Activated naive CD8-positive, alpha-beta T cell treated with anti-CD3 and anti-CD28 coated beads, Interleukin-2, amount 10 ng/mL, durations not matched to agents 7 days and 5 days (primary cell): ENCODE measurements at regions not wholly inside any gene's neighbourhood (a gene's known extent, or its start where the extent isn't known, plus 50 kb on each side); places are given as distances from the start of the nearest gene placed in this dataset.

Experiments used
- ATAC-seq: fragments of 150-1000 bp; cut with Tn5 transposase; one replicate; pipeline ENCODE4 v1.10.0; 2021; ENCODE audit warnings: low read depth, moderate library complexity
- POLR2A ChIA-PET: fragments of 350-600 bp; sonication (Branson Sonifier 250); formaldehyde crosslinking; loops from one replicate; lab custom pipeline; 2021; ENCODE audit warnings: antibody characterized with exemption; lab: Charles Lee
- DNase-seq: peaks from one replicate; pipeline ENCODE4 v3.0.0; 2021
- H3K27ac Mint-ChIP-seq: one replicate; pipeline ENCODE4 v1.8.0; 2022; ENCODE audit warnings: mild to moderate bottlenecking, mixed read lengths
- H3K27me3 Mint-ChIP-seq: one replicate; pipeline ENCODE4 v1.8.0; 2022; ENCODE audit warnings: mild to moderate bottlenecking, moderate library complexity, mixed read lengths
- H3K36me3 Mint-ChIP-seq: one replicate; pipeline ENCODE4 v1.8.0; 2021; ENCODE audit warnings: mild to moderate bottlenecking, mixed read lengths
- H3K4me1 Mint-ChIP-seq: one replicate; pipeline ENCODE4 v1.8.0; 2021; ENCODE audit warnings: mixed read lengths
- H3K4me3 Mint-ChIP-seq: one replicate; pipeline ENCODE4 v1.8.0; 2022; ENCODE audit warnings: mild to moderate bottlenecking, moderate library complexity, mixed read lengths
- H3K9me3 Mint-ChIP-seq: one replicate; pipeline ENCODE4 v1.8.0; 2021; ENCODE audit warnings: mixed read lengths

DNA sequence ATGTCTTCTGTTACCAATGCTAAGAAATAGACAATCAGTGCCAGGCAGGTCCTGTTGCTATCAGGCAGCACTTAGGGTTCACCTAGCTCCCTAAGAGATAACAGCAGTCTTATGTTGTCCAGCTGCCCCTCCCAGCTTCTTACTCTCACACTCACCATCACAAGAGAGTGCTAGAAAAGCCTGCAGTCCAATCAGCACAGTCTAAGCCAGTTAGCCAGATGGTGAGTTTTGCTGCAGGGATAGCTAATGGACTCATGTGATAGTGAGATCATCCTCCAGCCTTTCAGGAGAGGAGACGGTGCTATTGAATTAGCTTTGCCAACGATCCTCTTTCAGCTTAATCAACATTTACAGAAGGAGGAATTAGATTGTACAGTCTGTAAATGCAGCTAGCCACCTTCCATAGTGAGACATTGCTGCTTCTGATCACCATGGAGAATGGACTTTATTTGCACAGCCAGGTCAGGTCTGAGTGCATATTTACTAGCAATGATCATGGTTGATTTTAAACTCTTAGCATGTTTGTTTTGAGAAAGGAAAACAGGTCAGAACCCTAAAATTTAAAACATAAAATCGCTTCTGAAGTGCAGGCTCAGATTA, 438.3 kb downstream of the CENPC start:
- no peaks in the 10 kb centered on the region for H3K36me3 Mint-ChIP-seq
- H3K4me3 Mint-ChIP-seq: no peak overlapping the region
- DNase-seq: no peak
- POLR2A ChIA-PET: no interaction called here
- no peaks in the 10 kb centered on the region for H3K4me1 Mint-ChIP-seq
- H3K27me3 Mint-ChIP-seq: no peaks in the 10 kb centered on the region
- no peak overlapping the region for H3K27ac Mint-ChIP-seq
- no peak for ATAC-seq
- peaks cover 1% of the 10 kb centered on the region for H3K9me3 Mint-ChIP-seq

DNA sequence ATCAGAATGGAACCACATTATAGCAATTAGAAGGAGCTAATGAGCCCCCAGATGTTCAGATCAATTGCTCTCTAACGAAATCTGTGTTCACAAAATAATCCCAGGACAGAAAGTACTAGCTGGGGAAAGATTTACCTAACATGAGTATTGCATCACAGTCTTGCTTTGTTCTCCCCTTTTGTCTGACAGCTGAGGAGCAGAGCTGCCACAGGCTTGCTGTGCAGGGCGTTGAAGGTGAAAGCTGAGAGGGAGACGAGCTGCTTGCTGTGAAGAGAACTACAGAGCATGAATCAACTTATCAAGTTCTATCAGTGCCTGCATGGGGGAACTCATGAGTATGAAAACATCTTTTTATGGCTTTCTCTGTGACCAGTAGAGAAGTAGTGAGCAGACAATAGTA, 441.2 kb downstream of the CENPC start:
- Mint-ChIP-seq H3K4me3 (no peak overlapping the region), H3K36me3 (no peaks in the 10 kb centered on the region), H3K27ac (no peak overlapping the region), H3K4me1 (no peaks in the 10 kb centered on the region), H3K27me3 (no peaks in the 10 kb centered on the region), H3K9me3 (peaks cover 1% of the 10 kb centered on the region)
- DNase-seq: no peak
- ATAC-seq: no peak
- POLR2A ChIA-PET: no interaction called here

DNA sequence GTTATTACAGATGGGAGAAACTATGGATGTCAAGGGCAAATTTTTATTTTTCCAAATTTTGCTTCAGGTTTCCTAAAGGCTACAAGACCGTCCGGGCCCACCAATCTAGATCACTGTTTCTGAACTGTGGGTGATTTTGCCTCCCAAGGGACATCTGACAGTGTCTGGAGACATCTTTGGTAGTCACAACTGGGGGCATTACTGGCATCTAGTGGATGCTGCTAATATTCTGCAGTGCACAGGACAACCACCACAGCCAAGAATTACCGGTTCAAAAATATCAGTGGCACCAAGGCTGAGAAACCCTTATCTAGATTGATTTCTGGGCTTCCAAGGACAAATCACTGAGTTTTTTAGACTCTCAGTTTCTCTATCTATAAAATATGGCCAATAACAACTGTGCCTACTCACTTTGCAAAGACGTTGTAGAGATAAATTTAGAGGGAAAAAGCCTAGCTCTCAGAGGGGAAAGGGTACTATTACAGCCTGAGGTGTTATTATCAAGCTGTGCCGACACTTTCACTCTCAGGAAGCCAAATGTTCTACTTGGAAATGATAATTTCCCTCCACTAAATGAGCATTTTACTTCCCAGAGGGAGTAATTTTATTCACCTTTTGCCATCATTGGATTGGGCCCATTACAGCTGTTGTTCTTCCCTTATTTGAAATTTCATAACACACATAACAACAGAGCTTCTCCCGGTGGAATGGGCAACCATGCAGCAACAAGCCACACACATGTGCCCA, 442.1 kb downstream of the CENPC start:
- no peaks in the 10 kb centered on the region for H3K27me3 Mint-ChIP-seq
- no peak overlapping the region for H3K4me3 Mint-ChIP-seq
- DNase-seq: no peak
- peaks cover 1% of the 10 kb centered on the region for H3K9me3 Mint-ChIP-seq
- H3K27ac Mint-ChIP-seq: no peak overlapping the region
- POLR2A ChIA-PET: no interaction called here
- H3K4me1 Mint-ChIP-seq: no peaks in the 10 kb centered on the region
- ATAC-seq: no peak
- H3K36me3 Mint-ChIP-seq: no peaks in the 10 kb centered on the region

DNA sequence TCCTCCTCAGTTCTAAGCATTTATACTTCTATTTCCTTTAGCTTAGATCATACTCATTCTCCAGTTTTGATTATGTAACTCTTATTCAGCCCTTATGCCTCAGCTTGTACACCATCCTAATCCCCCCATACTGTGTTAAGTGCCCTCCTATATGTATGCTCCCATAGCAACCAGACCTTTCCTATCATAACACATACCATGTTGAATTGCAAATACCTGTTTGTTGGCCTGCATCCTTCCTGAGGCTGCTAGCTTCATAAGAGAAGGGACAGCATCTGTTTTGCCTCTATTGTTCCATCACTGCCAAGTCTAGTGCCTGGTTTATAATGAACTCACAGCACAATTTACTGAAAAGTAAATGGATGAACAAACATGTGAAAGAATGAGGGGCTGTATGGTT, 443.7 kb downstream of the CENPC start:
- H3K36me3 Mint-ChIP-seq: no peaks in the 10 kb centered on the region
- H3K9me3 Mint-ChIP-seq: peaks cover 1% of the 10 kb centered on the region
- ATAC-seq: no peak
- no peak overlapping the region for H3K4me3 Mint-ChIP-seq
- no peaks in the 10 kb centered on the region for H3K4me1 Mint-ChIP-seq
- H3K27me3 Mint-ChIP-seq: no peaks in the 10 kb centered on the region
- no peak overlapping the region for H3K27ac Mint-ChIP-seq
- no peak for DNase-seq
- POLR2A ChIA-PET: no interaction called here

DNA sequence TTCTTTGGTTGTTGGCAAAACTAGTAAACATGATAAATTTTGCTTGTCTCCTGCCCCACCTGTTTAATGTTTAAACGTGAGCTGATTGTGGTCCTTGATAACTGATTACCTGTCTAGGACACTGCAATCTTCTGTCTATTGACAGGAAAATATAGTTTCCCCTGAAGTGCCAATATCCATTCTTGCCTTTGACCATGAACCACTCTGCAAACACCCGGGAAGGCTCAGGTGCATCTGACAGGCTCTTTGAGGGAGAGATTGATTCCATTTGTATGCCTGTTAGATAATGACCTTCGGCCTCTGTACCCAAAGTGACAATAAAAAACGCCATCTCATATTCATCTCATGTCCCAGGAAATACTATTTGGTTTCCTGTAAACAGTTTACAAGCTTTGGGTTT, 453.0 kb downstream of the CENPC start:
- Mint-ChIP-seq H3K36me3 (no peaks in the 10 kb centered on the region), H3K27me3 (no peaks in the 10 kb centered on the region), H3K9me3 (no peaks in the 10 kb centered on the region), H3K4me3 (no peak overlapping the region), H3K4me1 (no peaks in the 10 kb centered on the region), H3K27ac (no peak overlapping the region)
- POLR2A ChIA-PET: no interaction called here
- no peak for DNase-seq
- no peak for ATAC-seq

DNA sequence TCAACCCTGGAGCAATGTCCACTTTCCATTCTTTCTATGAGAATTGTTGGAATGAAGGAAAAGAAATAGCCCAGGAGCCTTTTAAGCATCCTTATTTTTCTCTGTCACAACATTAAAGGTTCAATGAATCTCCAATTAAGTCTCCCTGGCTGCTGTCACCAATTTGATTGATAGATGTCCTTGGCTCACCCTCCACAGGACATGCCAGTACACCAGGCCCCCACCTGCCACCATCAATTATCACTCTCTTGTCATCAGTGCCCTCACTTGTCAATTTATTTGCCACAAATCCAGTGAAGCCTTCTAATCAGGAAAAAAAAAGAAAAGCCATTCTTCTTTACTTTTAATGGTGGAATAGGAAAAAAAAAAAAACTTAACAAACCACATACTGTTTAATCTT, 453.6 kb downstream of the CENPC start:
- DNase-seq (no peak), ATAC-seq (no peak)
- no peaks in the 10 kb centered on the region for H3K9me3 Mint-ChIP-seq
- no peak overlapping the region for H3K27ac Mint-ChIP-seq
- H3K27me3 Mint-ChIP-seq: no peaks in the 10 kb centered on the region
- H3K4me1 Mint-ChIP-seq: no peaks in the 10 kb centered on the region
- POLR2A ChIA-PET: no interaction called here
- H3K36me3 Mint-ChIP-seq: no peaks in the 10 kb centered on the region
- H3K4me3 Mint-ChIP-seq: no peak overlapping the region

DNA sequence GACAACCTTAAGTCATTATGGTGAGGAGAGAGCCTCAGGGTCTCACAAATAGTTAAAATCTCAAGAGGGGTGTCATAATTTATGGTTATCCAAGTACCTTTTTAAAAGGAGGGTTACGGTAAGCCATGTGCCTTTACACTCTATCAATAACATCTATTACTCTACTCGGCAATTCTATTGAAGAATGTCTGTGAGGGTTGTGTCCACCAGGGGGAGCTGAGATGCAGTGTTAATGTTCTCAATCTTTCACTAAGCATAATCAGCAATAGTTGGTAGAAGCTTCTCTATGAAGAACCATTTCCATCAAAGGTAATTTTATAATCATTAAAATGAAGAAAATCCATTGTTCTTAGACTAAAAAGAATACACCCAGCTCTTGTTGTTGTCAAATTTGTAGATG, 457.4 kb downstream of the CENPC start:
- no peaks in the 10 kb centered on the region for H3K36me3 Mint-ChIP-seq
- POLR2A ChIA-PET: no interaction called here

DNA sequence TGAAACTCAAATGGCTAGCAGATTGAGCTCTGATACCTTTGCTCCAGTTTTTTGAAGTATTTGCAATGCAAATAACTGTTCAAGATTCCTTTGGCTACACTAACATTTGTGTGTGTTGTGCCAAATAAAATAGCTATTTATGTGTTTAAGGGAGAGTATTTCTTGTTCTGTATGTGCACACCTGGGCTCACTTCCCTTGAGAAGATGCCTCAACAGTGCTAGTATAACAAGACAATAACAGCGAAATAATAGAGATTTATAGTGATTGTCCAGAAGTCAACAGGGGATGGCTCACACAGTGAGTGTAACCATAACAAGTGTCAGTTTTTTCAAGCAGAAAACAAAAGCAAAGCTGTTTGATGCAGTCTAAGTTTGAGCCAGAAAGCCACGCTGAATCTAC, 460.5 kb downstream of the CENPC start:
- Mint-ChIP-seq H3K4me1 (no peaks in the 10 kb centered on the region), H3K27ac (no peak overlapping the region), H3K36me3 (no peaks in the 10 kb centered on the region), H3K9me3 (no peaks in the 10 kb centered on the region), H3K4me3 (no peak overlapping the region), H3K27me3 (no peaks in the 10 kb centered on the region)
- POLR2A ChIA-PET: no interaction called here
- DNase-seq (no peak), ATAC-seq (no peak)

More for the DNA sequence above, 457.4 kb downstream of the CENPC start:
- Mint-ChIP-seq H3K27me3 (no peaks in the 10 kb centered on the region), H3K4me1 (no peaks in the 10 kb centered on the region), H3K9me3 (no peaks in the 10 kb centered on the region), H3K27ac (no peak overlapping the region), H3K4me3 (no peak overlapping the region)
- ATAC-seq (no peak), DNase-seq (no peak)

DNA sequence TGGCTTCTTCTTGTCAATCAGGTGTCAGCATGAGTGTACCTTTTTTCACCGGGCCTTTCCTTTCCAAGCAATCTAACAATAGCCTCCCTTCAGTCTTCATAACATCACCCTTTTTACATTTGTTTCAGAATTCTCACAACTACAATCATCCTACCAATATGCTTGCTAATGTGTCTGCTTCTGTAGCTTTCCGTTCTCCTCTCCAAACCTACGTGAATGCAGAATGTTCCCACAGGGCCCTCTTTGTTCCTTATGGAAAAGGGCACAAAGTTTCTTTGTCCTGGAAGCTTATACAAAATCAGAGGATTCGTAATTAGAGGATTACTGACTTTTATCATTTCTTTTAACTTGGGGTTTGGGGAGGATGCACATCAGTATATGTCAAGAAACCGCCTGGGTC, 461.8 kb downstream of the CENPC start:
- Mint-ChIP-seq H3K36me3 (no peaks in the 10 kb centered on the region), H3K4me1 (no peaks in the 10 kb centered on the region), H3K27ac (no peak overlapping the region), H3K27me3 (no peaks in the 10 kb centered on the region), H3K4me3 (no peak overlapping the region), H3K9me3 (no peaks in the 10 kb centered on the region)
- POLR2A ChIA-PET: no interaction called here
- ATAC-seq: no peak
- no peak for DNase-seq

DNA sequence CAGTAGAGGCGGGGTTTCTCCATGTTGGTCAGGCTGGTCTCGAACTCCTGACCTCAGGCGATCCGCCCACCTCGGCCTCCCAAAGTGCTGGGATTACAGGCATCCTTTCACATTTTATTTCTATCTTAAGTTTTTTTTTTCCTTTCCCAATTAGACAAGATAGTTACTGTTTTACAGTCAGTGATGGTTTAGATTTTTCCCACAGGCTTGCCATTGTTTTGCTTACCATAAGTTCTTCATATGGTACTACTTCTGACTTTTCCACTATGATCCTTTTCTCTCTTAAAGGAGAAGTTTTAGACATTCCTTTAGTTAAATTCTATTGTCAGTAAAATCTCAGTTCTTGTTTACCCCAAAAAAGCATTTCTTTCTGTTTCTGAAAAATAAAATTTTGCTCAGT, 462.6 kb downstream of the CENPC start:
- POLR2A ChIA-PET: no interaction called here
- H3K27me3 Mint-ChIP-seq: no peaks in the 10 kb centered on the region
- no peaks in the 10 kb centered on the region for H3K9me3 Mint-ChIP-seq
- DNase-seq (no peak), ATAC-seq (no peak)
- no peaks in the 10 kb centered on the region for H3K4me1 Mint-ChIP-seq
- no peaks in the 10 kb centered on the region for H3K36me3 Mint-ChIP-seq
- H3K4me3 Mint-ChIP-seq: no peak overlapping the region
- no peak overlapping the region for H3K27ac Mint-ChIP-seq

DNA sequence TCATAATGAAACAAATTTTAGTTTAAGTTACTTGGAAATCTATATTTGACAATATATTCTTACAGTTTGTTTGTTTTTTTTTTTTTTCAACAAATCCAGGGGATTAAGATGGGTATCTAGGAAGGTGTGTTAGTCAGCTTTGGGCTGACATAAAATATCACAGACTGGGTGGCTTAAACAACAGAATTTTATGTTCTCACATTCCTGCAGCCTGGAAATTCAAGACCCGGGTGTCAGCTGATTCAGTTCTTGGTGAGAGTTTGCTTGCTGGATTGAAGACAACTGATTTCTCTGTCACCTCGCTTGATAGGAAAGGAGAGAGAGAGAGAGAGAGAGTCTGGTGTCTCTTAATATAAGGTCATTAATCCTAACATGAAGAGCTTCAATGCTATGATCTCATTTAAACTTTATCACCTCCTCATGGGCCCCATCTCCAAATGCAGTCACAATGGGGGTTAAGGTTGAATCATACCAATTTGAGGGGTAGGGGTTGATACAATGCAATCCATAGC, 465.2 kb downstream of the CENPC start:
- H3K4me1 Mint-ChIP-seq: no peaks in the 10 kb centered on the region
- no peaks in the 10 kb centered on the region for H3K36me3 Mint-ChIP-seq
- H3K27me3 Mint-ChIP-seq: no peaks in the 10 kb centered on the region
- H3K4me3 Mint-ChIP-seq: no peak overlapping the region
- H3K27ac Mint-ChIP-seq: no peak overlapping the region
- POLR2A ChIA-PET: no interaction called here
- ATAC-seq: no peak
- DNase-seq: no peak
- no peaks in the 10 kb centered on the region for H3K9me3 Mint-ChIP-seq

DNA sequence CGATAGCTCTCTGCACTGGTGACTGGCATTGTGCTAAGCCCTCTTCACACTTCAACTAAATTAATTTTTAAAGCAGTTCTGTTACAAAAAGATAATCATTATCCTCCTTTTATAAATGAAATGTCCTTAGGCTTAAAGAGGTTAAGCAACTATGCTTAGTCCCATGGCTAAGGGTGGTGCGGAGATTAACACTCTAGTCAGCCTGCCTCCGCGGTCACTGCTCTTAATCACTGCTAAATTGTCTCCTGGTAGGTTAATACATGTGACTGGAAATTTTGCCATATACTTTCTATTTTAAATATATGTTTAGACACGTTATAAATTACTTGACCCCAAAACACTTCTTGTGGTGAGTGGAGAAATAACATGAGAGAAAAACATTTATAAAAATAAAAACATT, 473.7 kb downstream of the CENPC start:
- DNase-seq (no peak), ATAC-seq (no peak)
- Mint-ChIP-seq H3K27ac (no peak overlapping the region), H3K27me3 (no peaks in the 10 kb centered on the region), H3K9me3 (peaks cover 2% of the 10 kb centered on the region), H3K4me1 (no peaks in the 10 kb centered on the region), H3K36me3 (no peaks in the 10 kb centered on the region), H3K4me3 (no peak overlapping the region)
- POLR2A ChIA-PET: no interaction called here

DNA sequence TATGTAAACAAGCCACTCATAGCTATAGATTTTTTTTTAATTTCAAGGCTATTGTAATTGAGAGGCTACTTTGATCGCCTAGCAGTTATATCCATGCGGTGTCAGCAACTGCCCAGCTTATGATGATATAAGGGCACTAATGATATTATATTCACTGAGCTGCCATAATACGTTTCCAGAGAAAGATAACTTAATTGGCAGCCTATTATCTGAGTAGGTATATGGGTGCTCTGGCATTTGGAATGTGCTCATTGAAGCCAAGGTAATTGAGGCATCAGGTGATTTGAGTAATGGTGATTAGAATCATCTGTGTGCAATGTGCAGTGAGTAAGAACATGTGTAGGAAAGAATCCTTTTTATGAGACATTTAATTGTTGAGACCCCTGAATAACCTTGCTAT, 490.0 kb downstream of the CENPC start:
- ATAC-seq: no peak
- H3K4me1 Mint-ChIP-seq: no peaks in the 10 kb centered on the region
- H3K36me3 Mint-ChIP-seq: no peaks in the 10 kb centered on the region

DNA sequence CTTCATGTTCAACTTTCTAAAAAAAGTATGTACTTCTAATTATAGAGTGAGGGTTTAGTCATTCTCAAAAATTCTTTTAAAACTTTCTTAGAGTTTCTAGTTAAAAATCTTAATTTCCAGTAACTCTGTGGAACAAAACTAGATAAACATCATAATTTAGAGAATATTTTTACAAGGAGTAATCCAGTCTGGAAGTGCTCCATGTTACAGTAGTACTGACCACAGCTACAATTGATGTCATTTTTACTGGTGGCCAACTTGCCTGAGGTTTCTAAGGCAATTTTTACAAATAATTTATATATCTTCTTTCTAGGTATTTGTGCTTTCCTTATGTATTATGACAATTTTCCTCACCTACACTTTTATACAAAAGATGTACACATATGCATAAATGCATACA, 490.4 kb downstream of the CENPC start:
- Mint-ChIP-seq H3K36me3 (no peaks in the 10 kb centered on the region), H3K4me3 (no peak overlapping the region), H3K27ac (no peak overlapping the region), H3K4me1 (no peaks in the 10 kb centered on the region), H3K9me3 (no peaks in the 10 kb centered on the region), H3K27me3 (no peaks in the 10 kb centered on the region)
- DNase-seq (no peak), ATAC-seq (no peak)
- POLR2A ChIA-PET: no interaction called here

More for the DNA sequence above, 490.0 kb downstream of the CENPC start:
- DNase-seq: no peak
- POLR2A ChIA-PET: no interaction called here
- Mint-ChIP-seq H3K27me3 (no peaks in the 10 kb centered on the region), H3K4me3 (no peak overlapping the region), H3K9me3 (no peaks in the 10 kb centered on the region), H3K27ac (no peak overlapping the region)
